H1 (cell line): ENCODE measurements at regions not wholly inside any gene's neighbourhood (a gene's known extent, or its start where the extent isn't known, plus 50 kb on each side); places are given as distances from the start of the nearest gene placed in this dataset.
"Not testable (repeated sequence)": the region's sequence is repeated elsewhere in the genome, so short reads cannot be mapped to it uniquely, and the experiment has no call there.

Experiments used
- CEBPB ChIP-seq: IDR thresholded peaks from 2 replicates; pipeline ENCODE4 v1.6.1; 2012; ENCODE audit warnings: low read depth, low read length
- CREB1 ChIP-seq: IDR thresholded peaks from 2 replicates; pipeline ENCODE4 v1.6.1; 2012; ENCODE audit warnings: inconsistent platforms
- EP300 ChIP-seq, 2 experiments: IDR thresholded peaks; 1 replicate in 1 of 2; 2 replicates in 1 of 2; pipeline ENCODE4 v1.6.1; 2011 to 2012; ENCODE audit warnings: low read depth in 2 of 2, low read length in 2 of 2, mild to moderate bottlenecking in 2 of 2, borderline replicate concordance in 1 of 2, inconsistent platforms in 1 of 2, moderate library complexity in 1 of 2
- POLR2A ChIP-seq, 2 experiments: IDR thresholded peaks; 1 replicate in 1 of 2; 2 replicates in 1 of 2; pipeline ENCODE4 v1.6.1; 2011; ENCODE audit warnings: low read depth in 2 of 2, low read length in 2 of 2, mild to moderate bottlenecking in 2 of 2; ENCODE audit errors: control extremely low read depth in 1 of 2
- RFX5 ChIP-seq: IDR thresholded peaks from 2 replicates; pipeline ENCODE4 v1.6.1; 2011; ENCODE audit warnings: low read depth, low read length, improper control_type of control experiment, borderline replicate concordance
- TAF1 ChIP-seq: IDR thresholded peaks from 2 replicates; pipeline ENCODE4 v1.6.1; 2011; ENCODE audit warnings: mild to moderate bottlenecking, low read depth, low read length

DNA sequence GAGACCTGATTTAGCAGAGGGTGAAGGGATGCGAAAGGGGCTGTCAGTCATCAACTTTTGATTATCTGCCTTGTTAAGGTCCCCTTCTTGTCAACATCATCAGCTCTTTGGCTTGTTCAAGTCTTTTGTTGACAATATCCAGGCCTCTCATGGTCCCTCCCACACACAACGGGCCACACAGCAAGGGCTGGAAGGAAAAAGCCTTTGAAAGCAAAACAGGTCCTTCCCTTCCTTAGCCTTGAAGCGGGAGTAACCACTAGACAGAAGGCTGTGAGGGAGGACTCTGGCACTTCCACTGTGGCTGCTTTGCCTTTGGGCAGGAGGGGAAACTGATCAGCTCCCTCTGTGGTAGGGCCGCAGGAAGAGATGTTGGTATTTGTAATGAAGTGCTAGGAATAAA lies 63.8 kb downstream of the HOXC4 start:
- not testable (repeated sequence) for TF ChIP-seq CREB1; EP300 (IDR thresholded peaks at IDR 0.05; ENCODE audit: borderline replicate concordance in 1 of 2, low read depth in 2 of 2, low read length in 2 of 2); POLR2A (IDR thresholded peaks at IDR 0.05; ENCODE audit: control extremely low read depth in 1 of 2, low read depth in 2 of 2, low read length in 2 of 2); RFX5; CEBPB; TAF1
